GM19035 (cell line): ENCODE measurements at regions not wholly inside any gene's neighbourhood (a gene's known extent, or its start where the extent isn't known, plus 50 kb on each side); places are given as distances from the start of the nearest gene placed in this dataset.

Experiments used
- ATAC-seq: cut with Tn5 transposase; IDR thresholded peaks from one replicate; pipeline ENCODE4 v1.9.1; 2021; ENCODE audit not compliant: unreplicated experiment

DNA sequence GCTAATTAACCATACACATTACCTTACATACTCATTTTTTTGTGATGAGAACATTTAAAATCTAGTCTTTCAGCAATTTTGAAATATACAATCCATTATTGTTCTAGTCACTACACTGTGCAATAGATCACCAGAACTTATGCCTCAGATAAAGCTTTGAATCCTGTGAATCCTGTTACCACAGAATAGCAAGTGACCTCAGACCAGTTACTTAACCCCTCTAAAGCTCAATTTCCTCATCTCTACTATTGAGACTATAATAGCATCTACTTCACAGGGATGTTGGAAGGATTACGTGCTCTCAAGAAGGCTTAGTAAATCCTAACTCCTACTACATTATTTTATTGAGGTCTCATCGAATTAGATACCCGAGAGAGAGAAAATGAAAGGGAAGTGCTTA lies 60.2 kb upstream of the PIP5K1B start:
- ATAC-seq: no peak

DNA sequence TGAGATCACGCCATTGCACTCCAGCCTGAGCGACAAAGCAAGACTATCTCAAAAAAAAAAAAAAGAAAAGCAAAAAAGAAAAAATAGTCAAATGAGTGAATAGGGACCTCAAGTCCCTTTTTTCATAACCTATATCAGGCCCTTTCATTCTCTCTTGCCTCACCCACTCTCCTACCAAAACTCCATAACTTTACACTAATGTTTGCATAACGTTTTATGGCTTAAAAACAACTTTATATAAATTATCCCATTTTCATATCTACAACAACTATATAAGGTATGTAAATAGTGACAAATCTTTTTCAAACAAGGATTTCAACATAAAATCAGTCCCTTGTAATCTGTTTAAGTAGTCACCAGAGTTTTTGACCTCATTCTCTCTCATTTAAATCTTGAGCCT lies 56.9 kb upstream of the PIP5K1B start:
- ATAC-seq: no peak

DNA sequence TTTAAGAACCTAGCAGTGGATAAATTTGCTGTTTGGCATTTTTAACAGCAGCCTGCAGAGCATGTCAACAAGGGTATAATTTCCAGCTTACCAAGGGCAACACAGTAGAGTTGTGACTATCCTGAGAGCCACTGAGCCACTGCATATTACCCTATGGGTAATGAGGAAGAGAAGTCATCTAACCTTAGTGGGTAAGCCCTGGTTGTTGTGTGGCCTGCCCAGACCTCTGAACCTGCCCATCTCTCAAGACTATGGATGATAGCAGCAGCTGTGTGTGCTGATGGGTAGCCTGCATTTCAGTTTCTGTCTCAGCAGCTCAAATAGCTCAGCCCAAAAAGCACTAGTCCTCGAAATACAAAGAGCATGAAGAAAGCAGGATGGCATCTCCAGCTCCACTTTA lies 56.1 kb upstream of the PIP5K1B start:
- no peak for ATAC-seq

DNA sequence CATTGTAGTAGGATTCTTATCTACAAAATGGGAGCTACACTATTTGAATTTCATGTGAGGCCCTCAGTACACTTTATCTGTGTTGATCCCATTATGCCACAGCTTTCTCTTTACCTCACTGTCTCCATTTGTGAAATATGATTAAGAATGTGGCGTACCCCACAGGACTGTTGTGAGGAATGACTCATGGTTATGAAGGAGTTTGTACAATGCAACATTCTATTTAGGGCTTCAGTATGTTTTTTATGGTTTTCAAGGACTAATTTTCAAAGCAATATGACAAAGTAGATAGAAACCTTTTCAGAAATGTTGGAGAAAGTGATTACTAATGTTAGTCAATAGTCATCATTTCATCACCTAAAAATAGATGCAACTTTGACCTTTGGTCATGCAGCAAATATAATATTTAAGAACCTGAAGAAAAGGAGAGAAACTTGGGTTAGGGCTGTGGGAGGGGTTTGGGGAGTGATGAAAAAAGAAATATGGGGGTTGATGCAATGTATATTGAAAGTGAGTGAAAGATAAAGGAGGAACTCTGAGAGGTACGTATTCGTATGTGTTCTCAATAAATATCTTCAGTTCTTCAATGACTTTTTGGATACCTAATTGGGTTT lies 53.7 kb upstream of the PIP5K1B start:
- peak; percentile 34 for ATAC-seq

DNA sequence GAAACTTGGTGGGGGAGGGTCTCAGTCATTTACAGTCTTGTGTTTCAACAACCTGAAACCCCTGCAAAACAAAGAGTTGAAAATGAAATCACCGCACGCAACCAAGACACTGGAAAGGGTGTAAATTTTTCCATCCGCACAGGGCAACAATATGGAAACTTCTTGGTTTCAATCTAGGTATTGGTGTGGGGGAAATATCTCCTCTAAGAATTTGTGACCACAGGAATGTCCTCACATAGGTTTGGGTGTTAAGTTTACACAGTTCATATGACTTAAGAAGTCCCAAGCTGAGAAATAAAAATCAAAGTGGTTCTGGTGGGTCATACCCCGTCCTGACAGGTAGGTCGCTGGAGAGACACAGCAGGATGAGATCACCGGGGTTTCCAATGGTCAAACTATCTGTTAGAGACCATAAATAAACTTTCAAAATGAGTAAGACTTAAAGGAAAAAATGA lies 51.9 kb upstream of the PIP5K1B start:
- ATAC-seq: peak; percentile 79

DNA sequence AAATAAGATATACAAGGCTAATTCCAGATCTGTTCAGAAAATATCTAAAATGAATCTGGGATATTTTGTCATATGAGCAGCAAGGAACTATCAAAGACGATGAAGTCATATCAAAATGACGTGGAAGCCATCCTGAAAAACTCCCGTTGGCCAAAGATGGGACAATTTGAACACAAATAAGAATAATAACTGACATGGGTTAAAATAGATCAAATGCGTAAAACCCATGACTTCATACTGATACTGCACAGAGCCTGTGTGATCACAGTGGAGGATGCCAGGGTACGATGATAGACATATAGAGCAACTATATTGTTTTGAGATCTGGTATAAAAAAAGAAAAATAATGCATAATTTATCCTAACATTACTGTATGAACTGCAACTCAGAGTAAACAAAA lies 51.0 kb upstream of the PIP5K1B start:
- no peak for ATAC-seq
